HepG2 (cell line): ENCODE measurements at regions not wholly inside any gene's neighbourhood (a gene's known extent, or its start where the extent isn't known, plus 50 kb on each side); places are given as distances from the start of the nearest gene placed in this dataset.

Experiments used
- ATAC-seq: fragments of 200-7000 bp; cut with Tn5 transposase; 3 replicates; pipeline ENCODE4 v1.9.1; 2020; ENCODE audit warnings: mild to moderate bottlenecking, moderate library complexity
- BruUV-seq: library from RNA; stranded (reverse); fragments of 400-500 nt; replicated peaks from 2 replicates; lab custom pipeline; 2021; lab: Mats Ljungman, UMichigan
- CTCF ChIA-PET: fragments of 300-600 bp; formaldehyde crosslinking; extraction: SDS; loops from one replicate; lab custom pipeline; 2021; ENCODE audit warnings: low total read pairs, inconsistent platforms, low intra/inter-chr PET ratio; lab: Yijun Ruan, JAX
- POLR2A ChIA-PET: fragments of 350-600 bp; sonication (Branson Sonifier 250); formaldehyde crosslinking; loops from one replicate; lab custom pipeline; 2020; ENCODE audit warnings: antibody characterized with exemption, inconsistent platforms; lab: Yijun Ruan, JAX
- DNase-seq: peaks from one replicate; pipeline ENCODE4 v3.0.0-alpha.2; 2015; ENCODE audit warnings: low spot score
- FAIRE-seq: peaks from 3 replicates; lab custom pipeline; 2011; peaks lifted over from hg19 to GRCh38; lab: Jason Lieb, UNC
- H2AFZ ChIP-seq: one replicate; pipeline ENCODE4 v1.6.1; 2011; ENCODE audit warnings: low read length, inconsistent platforms
- H3K27ac ChIP-seq: fragments of 300-600 bp; 3 replicates; pipeline ENCODE4 v1.8.0; 2011; ENCODE audit warnings: mixed run types, mild to moderate bottlenecking, mixed read lengths, low read length, inconsistent platforms; ENCODE audit not compliant: insufficient read depth; ENCODE audit errors: extremely low read length
- H3K27me3 ChIP-seq, 2 experiments: fragments of 200-600 bp in 1 of 2; 2 replicates in 1 of 2; 3 replicates in 1 of 2; pipeline versions ENCODE4 v1.6.0 to v1.8.0; 2011; ENCODE audit warnings: low read length in 2 of 2, mild to moderate bottlenecking in 2 of 2, moderate library complexity in 2 of 2, inconsistent platforms in 1 of 2; ENCODE audit not compliant: insufficient read depth in 2 of 2, control insufficient read depth in 1 of 2
- H3K36me3 ChIP-seq, 2 experiments: fragments of 200-600 bp in 1 of 2; replicated peaks in 1 of 2; 2 replicates in 1 of 2; 3 replicates in 1 of 2; pipeline versions ENCODE4 v1.5.1 to v1.8.0; 2011; ENCODE audit warnings: low read length in 2 of 2, inconsistent platforms in 1 of 2; ENCODE audit not compliant: insufficient read depth in 2 of 2, control insufficient read depth in 1 of 2
- H3K4me1 ChIP-seq: 2 replicates; pipeline ENCODE4 v1.5.1; 2012; ENCODE audit warnings: low read length, inconsistent platforms; ENCODE audit not compliant: insufficient read depth
- H3K4me2 ChIP-seq: 2 replicates; pipeline ENCODE4 v1.6.0; 2011; ENCODE audit warnings: low read depth, low read length, inconsistent platforms
- H3K4me3 ChIP-seq, 3 experiments: fragments of 200-600 bp in 1 of 3; sonication (generic), shearing (Covaris generic) in 1 of 3; replicated peaks in 1 of 3; 2 replicates each; pipeline ENCODE4 v1.5.1; 2011 to 2016; ENCODE audit warnings: low read length in 3 of 3, inconsistent platforms in 2 of 3, low read depth in 2 of 3, mild to moderate bottlenecking in 2 of 3, control low read depth in 1 of 3, mixed read lengths in 1 of 3; ENCODE audit not compliant: insufficient read depth in 1 of 3
- H3K79me2 ChIP-seq: one replicate; pipeline ENCODE4 v1.6.1; 2011; ENCODE audit warnings: low read length, inconsistent platforms; ENCODE audit not compliant: insufficient read depth
- H3K9ac ChIP-seq: 2 replicates; pipeline ENCODE4 v1.6.0; 2011; ENCODE audit warnings: mild to moderate bottlenecking, low read depth, low read length, inconsistent platforms; ENCODE audit not compliant: insufficient read depth
- H3K9me3 ChIP-seq: 2 replicates; pipeline ENCODE4 v1.5.1; 2012; ENCODE audit warnings: mild to moderate bottlenecking, low read length
- H4K20me1 ChIP-seq: 2 replicates; pipeline ENCODE4 v1.6.0; 2011; ENCODE audit warnings: inconsistent platforms, mild to moderate bottlenecking, low read length, moderate library complexity; ENCODE audit not compliant: insufficient read depth
- MNT ChIP-seq: fragments of 450-650 bp; IDR thresholded peaks from 2 replicates; pipeline ENCODE4 v1.6.1; 2016
- RAD51 ChIP-seq: fragments of 450-650 bp; IDR thresholded peaks from 2 replicates; pipeline ENCODE4 v1.6.1; 2016; ENCODE audit warnings: borderline replicate concordance
- USF2 ChIP-seq, 2 experiments: sonication (generic) in 1 of 2; formaldehyde crosslinking in 1 of 2; IDR thresholded peaks; 2 replicates each; pipeline versions ENCODE4 v1.5.1 to v1.6.1; 2011 to 2020; ENCODE audit warnings: borderline replicate concordance in 1 of 2, low read depth in 1 of 2, low read length in 1 of 2, mild to moderate bottlenecking in 1 of 2, missing genetic modification reagents in 1 of 2, moderate library complexity in 1 of 2
- ZBTB2 ChIP-seq: sonication (generic); formaldehyde crosslinking; IDR thresholded peaks from 2 replicates; pipeline ENCODE4 v1.8.0; 2022; ENCODE audit warnings: low read depth, missing genetic modification reagents
- ZNF251 ChIP-seq: sonication (generic); formaldehyde crosslinking; IDR thresholded peaks from 2 replicates; pipeline ENCODE4 v1.9.0; 2021; ENCODE audit warnings: mild to moderate bottlenecking, missing genetic modification reagents
- ZNF513 ChIP-seq: sonication (generic); formaldehyde crosslinking; conservative IDR thresholded peaks from 2 replicates; pipeline ENCODE4 v1.5.0; 2020; ENCODE audit warnings: missing genetic modification reagents
- ZNF800 ChIP-seq: sonication (generic); formaldehyde crosslinking; IDR thresholded peaks from 2 replicates; pipeline ENCODE4 v1.4.0; 2020; ENCODE audit warnings: missing genetic modification reagents
- WGBS: methylation state at CpG from one replicate; pipeline ENCODE4 v1.1.6; 2017; ENCODE audit warnings: low lambda C conversion rate; 5-methylcytosine and 5-hydroxymethylcytosine counted together
- in situ Hi-C: cut with HindIII; loops from 2 replicates; pipeline ENCODE4 v1.10.0; 2017; ENCODE audit warnings: low pct_unique_long_range_greater_than_20kb; ENCODE audit not compliant: extremely low pct_ligation_motif_present
- intact Hi-C: fragments of 100-400 bp; cut with micrococcal nuclease; formaldehyde crosslinking; loops from one replicate; pipeline ENCODE4 v1.10.0; 2022; ENCODE audit not compliant: unreplicated experiment

- intact Hi-C loops: no loop called here
- no peak overlapping the region for H3K27ac ChIP-seq
- no peaks in the 10 kb centered on the region for H3K79me2 ChIP-seq
- in situ Hi-C loops: no loop called here
- TF ChIP-seq ZNF251 (CRISPR knock-in tag): no peak
- ATAC-seq (no peak), FAIRE-seq (no peak), DNase-seq (no peak)
- H3K4me1 ChIP-seq: no peaks in the 10 kb centered on the region
- 0 out of 2 replicates have a peak, but pooled peaks cover 4% of the 10 kb centered on the region for H3K9me3 ChIP-seq
- CTCF ChIA-PET: no interaction called here
- no peak overlapping the region for H2AFZ ChIP-seq
- no peak overlapping the region for H3K9ac ChIP-seq
- no peak overlapping the region for H3K4me3 ChIP-seq
- WGBS: 2% methylated on average over 3 of the region's 3 CpGs
- no peaks in the 10 kb centered on the region for H3K36me3 ChIP-seq
- no TSS peak for BruUV-seq
- peaks cover 0 to 2% of the 10 kb centered on the region in 2 experiments; a peak in 1 of 5 replicates for H3K27me3 ChIP-seq
- POLR2A ChIA-PET: no interaction called here
- H3K4me2 ChIP-seq: no peak overlapping the region
- H4K20me1 ChIP-seq: no peaks in the 10 kb centered on the region
Measured at GRCh38 chr20:57761413-57761734, 51.6 kb upstream of the PMEPA1 start.

GRCh38 chr20:57760698-57761412 lies 51.0 kb upstream of the PMEPA1 start:
- Histone ChIP-seq H3K4me2 (no peak overlapping the region), H3K27ac (no peak overlapping the region), H3K9me3 (0 out of 2 replicates have a peak, but pooled peaks cover 4% of the 10 kb centered on the region), H3K79me2 (no peaks in the 10 kb centered on the region), H3K9ac (no peak overlapping the region), H2AFZ (no peak overlapping the region), H3K36me3 (no peaks in the 10 kb centered on the region), H3K4me3 (no peak overlapping the region), H3K27me3 (peaks cover 0 to 2% of the 10 kb centered on the region in 2 experiments; a peak in 1 of 5 replicates), H4K20me1 (no peaks in the 10 kb centered on the region), H3K4me1 (no peaks in the 10 kb centered on the region)
- ChIA-PET POLR2A (no interaction called here), CTCF (no interaction called here)
- no peak for DNase-seq
- BruUV-seq: no TSS peak
- under 1% methylated on average over 4 of the region's 4 CpGs for WGBS
- intact Hi-C loops: no loop called here
- no peak for FAIRE-seq
- ATAC-seq: no peak
- TF ChIP-seq MNT (0 out of 2 replicates have a peak, but pooled peaks have one; percentile 56), USF2 (IDR thresholded peaks at IDR 0.05; ENCODE audit: low read depth, low read length) (peak; percentile 66; the same call in 1 of the 2 replicates), USF2 (CRISPR knock-in tag; IDR thresholded peaks at IDR 0.05; ENCODE audit: borderline replicate concordance) (no peak), RAD51 (peak; percentile 38; the same call in 1 of the 2 replicates), ZNF513 (no peak), ZBTB2 (CRISPR knock-in tag) (no peak), ZNF800 (no peak)
- in situ Hi-C loops: no loop called here
